Right cardiac atrium (tissue), 5 donors: ENCODE measurements at regions not wholly inside any gene's neighbourhood (a gene's known extent, or its start where the extent isn't known, plus 50 kb on each side); places are given as distances from the start of the nearest gene placed in this dataset.
"Not testable (repeated sequence)": the region's sequence is repeated elsewhere in the genome, so short reads cannot be mapped to it uniquely, and the experiment has no call there.

Experiments
- ATAC-seq, 2 donors: fragments of 200-7000 bp; cut with Tn5 transposase; one replicate each; pipeline versions ENCODE4 v1.8.0 to v1.9.1; 2020; ENCODE audit warnings: moderate library complexity in 2 of 2, mild to moderate bottlenecking in 1 of 2
- DNase-seq, 3 donors: peaks; one replicate each; pipeline ENCODE4 v3.0.0-alpha.2; 2020
- H3K27ac ChIP-seq: one replicate; pipeline ENCODE4 v1.5.1; 2013; ENCODE audit warnings: mild to moderate bottlenecking, low read length, control low read depth, moderate library complexity
- H3K27me3 ChIP-seq: one replicate; pipeline ENCODE4 v1.6.1; 2013; ENCODE audit not compliant: control insufficient read depth, insufficient read depth
- H3K4me1 ChIP-seq: one replicate; pipeline ENCODE4 v1.6.1; 2013; ENCODE audit warnings: low read length; ENCODE audit not compliant: control insufficient read depth, insufficient read depth
- H3K4me3 ChIP-seq: one replicate; pipeline ENCODE4 v1.5.1; 2013; ENCODE audit warnings: low read length, control low read depth
- H3K9me3 ChIP-seq: one replicate; pipeline ENCODE4 v1.6.1; 2013; ENCODE audit warnings: low read length; ENCODE audit not compliant: control insufficient read depth
- WGBS: extraction: QIAGEN DNeasy Blood & Tissue Kit; methylation state at CpG from one replicate; pipeline ENCODE4 v1.1.7; 2013; 5-methylcytosine and 5-hydroxymethylcytosine counted together
- intact Hi-C, 4 donors: fragments of 100-400 bp; cut with DNase I; formaldehyde crosslinking; loops; one replicate each; pipeline versions ENCODE4 v1.11.0 to v1.14.0; 2022 to 2023
- donor health status: healthy with polysubstance abuse.
- donor health status: DM: no; HTN: yes; CAD: no.
- donor health status: DM: no; HTN: no; CAD: no.
- donor health status: DM: no; HTN: yes; CAD: no; lungs with severe emphysema.
- donor health status: DM: yes; HTN: yes; CAD: no.

DNA sequence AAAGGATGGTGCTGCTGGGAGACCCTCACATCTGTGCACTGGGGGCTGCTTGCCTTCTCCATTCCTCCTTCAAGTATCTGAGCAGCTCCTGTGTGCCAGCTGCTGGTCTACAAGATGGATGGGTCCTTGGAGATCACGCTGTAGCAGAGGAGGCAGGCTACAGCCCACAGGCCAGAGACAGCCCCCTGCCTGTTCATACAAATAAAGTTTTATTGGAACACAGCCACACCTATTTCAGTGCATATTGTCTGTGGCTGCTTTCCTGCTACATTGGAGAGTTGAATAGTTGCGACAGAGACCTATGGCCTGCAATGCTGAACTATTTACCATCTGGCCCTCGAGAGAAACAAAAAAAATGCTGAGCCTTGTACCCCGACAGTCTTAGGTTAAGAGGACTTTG lies 149.8 kb upstream of the EEF2KMT start:
- DNase-seq, intact Hi-C loops, ATAC-seq, H3K27ac ChIP-seq, H3K27me3 ChIP-seq, H3K9me3 ChIP-seq, H3K4me3 ChIP-seq, H3K4me1 ChIP-seq: not testable (repeated sequence)
- WGBS, result 51% methylated on average over 4 of the region's 4 CpGs

DNA sequence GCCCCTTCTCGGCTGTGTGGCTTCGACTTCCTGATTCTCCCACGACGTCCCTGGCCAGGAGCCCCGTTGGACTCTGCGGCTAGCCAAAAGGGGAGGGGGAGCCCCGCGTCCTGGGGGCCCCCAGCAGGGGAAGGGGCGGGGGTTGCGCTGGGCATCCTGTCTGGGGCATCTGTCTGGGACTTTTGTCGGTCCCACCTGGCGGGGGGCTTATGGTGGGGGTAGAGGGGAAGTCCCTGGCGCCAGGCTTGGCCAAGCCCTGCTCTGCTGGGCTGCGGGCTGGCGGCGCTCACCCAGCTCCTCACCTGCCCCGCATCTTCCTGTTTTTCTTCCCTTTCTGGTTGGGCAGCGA lies 142.7 kb upstream of the EEF2KMT start:
- intact Hi-C loops, result loop anchor here in 1 of 4 donors (5.0 kb wide), 1 partner anchor 1402 kb away; no protein-coding TSS in a partner anchor
- H3K4me1 ChIP-seq, H3K9me3 ChIP-seq, H3K27ac ChIP-seq, DNase-seq, H3K27me3 ChIP-seq, ATAC-seq: not testable (repeated sequence)
- WGBS, result 1% methylated on average over 14 of the region's 18 CpGs
- peak overlapping the region; percentile 29 for H3K4me3 ChIP-seq

- not testable (repeated sequence) for H3K27me3 ChIP-seq, H3K27ac ChIP-seq, ATAC-seq, H3K9me3 ChIP-seq, H3K4me1 ChIP-seq
- DNase-seq, result peak; percentile 34 to 77 (median 77)
- WGBS, result 1% methylated on average over 83 of the region's 89 CpGs
- intact Hi-C loops, result loop anchor here in 2 of 4 donors (5.0 to 10.0 kb wide), 3 partner anchors 375 to 1405 kb away; no protein-coding TSS in a partner anchor
- H3K4me3 ChIP-seq, result peak overlapping the region; percentile 29
These were observed 142.1 kb upstream of the EEF2KMT start for GRCh38 chr16:5239472-5240277.

- intact Hi-C loops, result loop anchor here in 1 of 4 donors (10.0 kb wide), 2 partner anchors 380 to 1410 kb away; no protein-coding TSS in a partner anchor
- WGBS, result 84% methylated on average over 8 of the region's 8 CpGs
- H3K4me3 ChIP-seq, result no peak overlapping the region
These were observed 137.5 kb upstream of the EEF2KMT start for GRCh38 chr16:5235119-5235518.

GRCh38 chr16:5234295-5235050 lies 136.9 kb upstream of the EEF2KMT start:
- intact Hi-C loops, result loop anchor here in 1 of 4 donors (10.0 kb wide), 2 partner anchors 380 to 1410 kb away; no protein-coding TSS in a partner anchor
- no peak for ATAC-seq

More at GRCh38 chr16:5235119-5235518, 137.5 kb upstream of the EEF2KMT start:
- Histone ChIP-seq H3K9me3 (no peaks in the 10 kb centered on the region), H3K27ac (no peak overlapping the region), H3K4me1 (no peaks in the 10 kb centered on the region), H3K27me3 (no peaks in the 10 kb centered on the region)
- ATAC-seq (no peak), DNase-seq (no peak)

GRCh38 chr16:5231246-5231759 lies 133.7 kb upstream of the EEF2KMT start:
- no peak overlapping the region for H3K27ac ChIP-seq
- H3K4me1 ChIP-seq, result no peaks in the 10 kb centered on the region
- no peak overlapping the region for H3K4me3 ChIP-seq
- DNase-seq (no peak), ATAC-seq (no peak)
- H3K27me3 ChIP-seq, result no peaks in the 10 kb centered on the region
- 72% methylated on average over 5 of the region's 5 CpGs for WGBS
- H3K9me3 ChIP-seq, result no peaks in the 10 kb centered on the region
- intact Hi-C loops, result loop anchor here in 1 of 4 donors (10.0 kb wide), 2 partner anchors 383 to 1413 kb away; no protein-coding TSS in a partner anchor

More at GRCh38 chr16:5234295-5235050, 136.9 kb upstream of the EEF2KMT start:
- WGBS, result 70% methylated on average over 21 of the region's 21 CpGs
- Histone ChIP-seq H3K4me1 (no peaks in the 10 kb centered on the region), H3K27ac (no peak overlapping the region), H3K9me3 (no peaks in the 10 kb centered on the region), H3K27me3 (no peaks in the 10 kb centered on the region), H3K4me3 (no peak overlapping the region)
- no peak for DNase-seq

DNA sequence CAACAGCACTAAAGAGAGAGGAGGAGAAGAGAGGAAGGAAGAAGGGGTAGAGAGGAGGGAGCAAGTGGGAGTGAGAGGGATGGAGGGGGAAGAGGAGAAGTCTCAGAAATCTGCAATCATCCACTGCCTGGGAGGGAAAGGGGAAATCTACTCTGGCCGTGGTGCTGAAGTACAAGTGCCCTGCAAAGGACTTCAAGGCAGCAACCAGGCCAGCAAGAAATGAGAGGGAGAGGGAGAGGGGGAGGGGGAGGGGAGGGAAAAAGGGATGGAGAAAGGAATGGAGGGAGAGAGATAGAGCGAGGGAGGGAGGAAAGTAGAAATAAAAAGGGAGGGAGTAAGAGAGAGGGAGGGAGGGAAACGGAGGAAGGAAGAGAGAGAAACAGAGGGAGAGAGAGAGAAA lies 130.8 kb upstream of the EEF2KMT start:
- Histone ChIP-seq H3K27me3 (no peaks in the 10 kb centered on the region), H3K4me3 (no peak overlapping the region), H3K4me1 (no peaks in the 10 kb centered on the region), H3K27ac (no peak overlapping the region), H3K9me3 (no peaks in the 10 kb centered on the region)
- DNase-seq, result no peak
- intact Hi-C loops, result no loop called here
- no peak for ATAC-seq
- WGBS, result 14% methylated on average over 3 of the region's 3 CpGs

GRCh38 chr16:5225931-5226655 lies 128.5 kb upstream of the EEF2KMT start:
- DNase-seq, result no peak
- intact Hi-C loops, result no loop called here
- H3K9me3 ChIP-seq, result no peaks in the 10 kb centered on the region
- H3K4me1 ChIP-seq, result no peaks in the 10 kb centered on the region
- 49% methylated on average over 10 of the region's 10 CpGs for WGBS
- H3K4me3 ChIP-seq, result no peak overlapping the region
- no peak overlapping the region for H3K27ac ChIP-seq
- ATAC-seq, result no peak
- no peaks in the 10 kb centered on the region for H3K27me3 ChIP-seq

DNA sequence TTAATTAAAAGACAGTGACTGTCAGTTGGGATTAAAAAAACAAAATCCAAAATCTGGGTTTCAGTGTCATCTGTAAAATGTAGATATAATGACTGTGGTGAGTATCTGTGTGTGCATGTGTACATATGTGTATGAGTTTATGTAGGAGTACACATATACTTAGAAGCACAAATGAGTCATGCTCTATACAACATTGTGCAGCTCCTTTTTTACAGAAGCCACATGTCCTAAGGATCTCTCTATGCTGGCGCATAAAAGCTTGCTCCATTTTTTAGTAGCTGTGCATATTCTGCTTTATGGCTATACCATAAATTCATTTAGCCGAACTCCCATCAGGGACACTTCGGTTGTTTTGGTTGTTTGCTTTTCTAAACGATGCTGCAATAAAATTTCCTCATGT lies 125.2 kb upstream of the EEF2KMT start:
- DNase-seq, result no peak
- H3K4me1 ChIP-seq, result no peaks in the 10 kb centered on the region
- H3K27me3 ChIP-seq, result no peaks in the 10 kb centered on the region
- H3K9me3 ChIP-seq, result no peaks in the 10 kb centered on the region
- no peak overlapping the region for H3K27ac ChIP-seq
- intact Hi-C loops, result no loop called here
- 86% methylated on average over 4 of the region's 4 CpGs for WGBS
- no peak overlapping the region for H3K4me3 ChIP-seq
- ATAC-seq, result no peak

DNA sequence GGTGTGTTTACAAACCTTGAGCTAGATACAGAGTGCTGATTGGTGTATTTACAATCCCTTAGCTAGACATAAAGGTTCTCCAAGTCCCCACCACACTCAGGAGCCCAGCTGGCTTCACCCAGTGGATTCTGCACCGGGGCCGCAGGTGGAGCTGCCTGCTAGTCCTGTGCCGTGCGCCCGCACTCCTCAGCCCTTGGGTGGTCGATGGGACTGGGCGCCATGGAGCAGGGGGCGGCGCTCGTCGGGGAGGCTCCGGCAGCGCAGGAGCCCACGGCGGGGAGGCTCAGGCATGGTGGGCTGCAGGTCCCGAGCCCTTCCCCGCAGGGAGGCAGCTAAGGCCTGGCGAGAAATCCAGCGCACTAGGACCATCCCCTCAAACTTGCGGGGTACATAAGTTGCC lies 124.2 kb upstream of the EEF2KMT start:
- H3K27me3 ChIP-seq, H3K9me3 ChIP-seq, ATAC-seq, H3K4me3 ChIP-seq, DNase-seq, H3K4me1 ChIP-seq, intact Hi-C loops, H3K27ac ChIP-seq: not testable (repeated sequence)
- WGBS, result 93% methylated on average over 20 of the region's 20 CpGs
